ENCODE measurements at regions not wholly inside any gene's neighbourhood (a gene's known extent, or its start where the extent isn't known, plus 50 kb on each side); places are given as distances from the start of the nearest gene placed in this dataset.

DNA sequence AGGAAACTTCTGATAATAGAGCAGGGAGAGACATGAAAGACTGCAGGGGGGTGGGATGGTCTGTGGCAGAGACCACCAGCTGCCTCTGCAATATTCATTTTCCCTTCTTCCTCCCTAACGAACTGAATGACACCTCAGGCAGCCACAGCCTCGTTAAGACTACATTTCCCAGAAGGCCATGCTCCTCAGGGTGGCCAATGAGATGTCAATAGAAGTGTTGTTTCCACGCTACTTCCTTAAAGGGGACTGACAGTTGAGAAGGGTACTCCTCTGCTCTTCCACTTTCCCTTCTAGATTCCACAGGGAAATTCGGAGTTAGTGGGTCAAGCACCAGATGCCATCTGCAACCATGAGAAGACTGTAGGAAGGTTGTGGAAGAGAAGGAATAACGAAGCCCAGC lies 52.0 kb upstream of the DAPK1 start:
- no peak for TF ChIP-seq EZH2 (IDR thresholded peaks at IDR 0.05)
- no peak for TF ChIP-seq POLR2A (IDR thresholded peaks at IDR 0.05; ENCODE audit: borderline replicate concordance, extremely low read depth, insufficient read depth, insufficient read length)
- TF ChIP-seq, protein P1, sequence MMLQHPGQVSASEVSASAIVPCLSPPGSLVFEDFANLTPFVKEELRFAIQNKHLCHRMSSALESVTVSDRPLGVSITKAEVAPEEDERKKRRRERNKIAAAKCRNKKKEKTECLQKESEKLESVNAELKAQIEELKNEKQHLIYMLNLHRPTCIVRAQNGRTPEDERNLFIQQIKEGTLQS (IDR thresholded peaks at IDR 0.05), result no peak
- TF ChIP-seq, protein P2, sequence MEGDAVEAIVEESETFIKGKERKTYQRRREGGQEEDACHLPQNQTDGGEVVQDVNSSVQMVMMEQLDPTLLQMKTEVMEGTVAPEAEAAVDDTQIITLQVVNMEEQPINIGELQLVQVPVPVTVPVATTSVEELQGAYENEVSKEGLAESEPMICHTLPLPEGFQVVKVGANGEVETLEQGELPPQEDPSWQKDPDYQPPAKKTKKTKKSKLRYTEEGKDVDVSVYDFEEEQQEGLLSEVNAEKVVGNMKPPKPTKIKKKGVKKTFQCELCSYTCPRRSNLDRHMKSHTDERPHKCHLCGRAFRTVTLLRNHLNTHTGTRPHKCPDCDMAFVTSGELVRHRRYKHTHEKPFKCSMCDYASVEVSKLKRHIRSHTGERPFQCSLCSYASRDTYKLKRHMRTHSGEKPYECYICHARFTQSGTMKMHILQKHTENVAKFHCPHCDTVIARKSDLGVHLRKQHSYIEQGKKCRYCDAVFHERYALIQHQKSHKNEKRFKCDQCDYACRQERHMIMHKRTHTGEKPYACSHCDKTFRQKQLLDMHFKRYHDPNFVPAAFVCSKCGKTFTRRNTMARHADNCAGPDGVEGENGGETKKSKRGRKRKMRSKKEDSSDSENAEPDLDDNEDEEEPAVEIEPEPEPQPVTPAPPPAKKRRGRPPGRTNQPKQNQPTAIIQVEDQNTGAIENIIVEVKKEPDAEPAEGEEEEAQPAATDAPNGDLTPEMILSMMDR (IDR thresholded peaks at IDR 0.05 in 2 of 3, conservative IDR thresholded peaks at IDR 0.05 in 1 of 3; ENCODE audit: borderline replicate concordance in 1 of 3, insufficient read depth in 1 of 3, low read depth in 2 of 3, low read length in 2 of 3), result no peak
- TF ChIP-seq CEBPB (IDR thresholded peaks at IDR 0.05; ENCODE audit: low read depth), result no peak

All from HCT116 (cell line).